HG03571 (cell line): ENCODE measurements at regions not wholly inside any gene's neighbourhood (a gene's known extent, or its start where the extent isn't known, plus 50 kb on each side); places are given as distances from the start of the nearest gene placed in this dataset.

ENCODE experiments used
- ATAC-seq: cut with Tn5 transposase; IDR thresholded peaks from one replicate; pipeline ENCODE4 v1.9.1; 2021; ENCODE audit not compliant: unreplicated experiment

DNA sequence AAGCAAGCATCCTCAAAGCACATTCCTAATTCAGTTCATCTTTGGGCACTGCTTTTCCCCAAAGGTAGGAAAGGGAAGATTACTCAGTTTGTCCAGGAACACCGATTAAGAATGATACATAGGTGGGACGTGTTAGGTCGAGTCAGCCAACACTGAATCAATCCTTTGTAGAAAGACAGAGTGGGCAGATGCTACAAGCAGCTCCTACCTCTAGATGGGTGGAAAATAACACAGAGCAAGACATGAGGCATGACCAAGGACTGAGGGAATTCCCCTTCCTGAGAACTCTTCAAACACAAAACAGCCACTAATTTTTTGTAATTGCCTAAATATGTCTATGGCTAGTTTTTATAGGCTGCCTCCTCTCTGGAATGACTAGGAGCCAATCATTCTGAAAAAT, 331.7 kb downstream of the HNRNPD start:
- ATAC-seq, result no peak

DNA sequence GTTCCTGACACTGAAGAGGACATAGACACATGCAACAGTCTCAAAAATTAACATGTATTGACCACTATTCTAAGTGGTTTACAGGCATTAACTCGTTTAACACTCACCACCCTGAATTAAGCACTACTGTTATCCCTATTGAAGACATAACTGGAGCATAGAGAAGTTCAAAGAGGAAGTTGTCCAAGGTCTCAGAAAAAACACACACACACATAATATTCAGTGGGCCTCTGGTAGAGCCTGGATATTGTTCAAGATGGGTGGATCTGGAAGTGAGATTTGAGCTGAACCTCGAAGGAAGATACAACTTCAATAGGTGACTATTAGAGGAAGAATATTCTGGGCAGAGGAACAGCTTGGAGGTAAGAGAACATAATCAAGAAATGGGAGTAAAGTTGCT, 334.9 kb downstream of the HNRNPD start:
- no peak for ATAC-seq

DNA sequence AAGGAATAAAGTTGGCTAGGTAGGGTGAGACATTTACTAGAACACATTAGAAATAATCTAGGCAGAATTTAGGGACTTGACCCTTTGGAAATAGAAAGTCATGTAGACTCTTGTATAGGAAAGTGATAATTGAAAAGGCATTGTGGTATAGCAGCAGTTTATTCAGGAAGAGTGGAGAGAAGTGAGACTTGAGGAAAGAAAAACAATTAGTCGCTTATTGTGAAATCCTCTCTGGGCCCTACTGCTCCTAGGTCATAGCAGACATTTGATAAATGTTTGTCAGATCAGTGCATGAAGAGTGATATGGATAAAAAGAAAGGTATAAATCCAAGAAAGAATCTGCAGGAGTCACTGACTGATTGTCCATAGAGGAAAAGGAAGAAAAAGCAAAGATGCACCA, 337.6 kb downstream of the HNRNPD start:
- ATAC-seq, result no peak

DNA sequence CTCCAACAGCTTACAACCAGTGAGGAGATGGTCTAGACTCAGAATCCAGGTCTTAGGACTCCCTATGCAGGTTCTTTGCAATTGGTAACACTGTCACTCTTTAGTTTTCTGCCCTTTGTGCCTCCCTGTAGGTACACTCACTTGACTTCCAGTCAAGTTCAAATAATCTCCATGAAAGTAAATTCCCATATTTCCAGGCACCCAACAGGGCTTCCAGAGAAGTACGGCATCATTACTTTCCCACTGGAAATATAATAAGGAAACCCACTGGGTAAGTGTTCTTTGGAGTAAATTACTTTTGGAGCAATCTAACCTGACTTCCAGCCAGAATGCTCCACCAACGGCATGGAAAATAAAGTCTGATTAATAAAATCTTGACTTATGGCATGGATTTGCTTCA, 338.9 kb downstream of the HNRNPD start:
- ATAC-seq, result no peak

DNA sequence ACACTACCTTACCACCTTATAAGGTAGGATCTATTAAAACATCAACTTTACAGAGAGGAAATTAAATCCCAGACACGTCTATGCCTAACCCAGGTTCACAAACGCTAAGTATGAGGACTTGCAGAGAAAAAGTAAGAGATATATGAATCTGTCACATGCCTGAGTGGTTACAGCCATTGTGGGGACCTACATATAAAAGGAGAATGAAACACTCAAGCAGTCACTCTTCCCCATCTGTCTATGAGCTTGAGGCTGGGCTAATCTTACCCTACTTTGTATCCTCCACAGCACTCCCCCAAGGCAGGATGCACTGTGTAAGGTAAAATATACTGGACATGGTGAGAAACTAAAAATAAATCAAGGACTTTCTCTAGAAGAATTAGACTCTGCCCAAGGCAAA, 339.9 kb downstream of the HNRNPD start:
- ATAC-seq, result no peak

DNA sequence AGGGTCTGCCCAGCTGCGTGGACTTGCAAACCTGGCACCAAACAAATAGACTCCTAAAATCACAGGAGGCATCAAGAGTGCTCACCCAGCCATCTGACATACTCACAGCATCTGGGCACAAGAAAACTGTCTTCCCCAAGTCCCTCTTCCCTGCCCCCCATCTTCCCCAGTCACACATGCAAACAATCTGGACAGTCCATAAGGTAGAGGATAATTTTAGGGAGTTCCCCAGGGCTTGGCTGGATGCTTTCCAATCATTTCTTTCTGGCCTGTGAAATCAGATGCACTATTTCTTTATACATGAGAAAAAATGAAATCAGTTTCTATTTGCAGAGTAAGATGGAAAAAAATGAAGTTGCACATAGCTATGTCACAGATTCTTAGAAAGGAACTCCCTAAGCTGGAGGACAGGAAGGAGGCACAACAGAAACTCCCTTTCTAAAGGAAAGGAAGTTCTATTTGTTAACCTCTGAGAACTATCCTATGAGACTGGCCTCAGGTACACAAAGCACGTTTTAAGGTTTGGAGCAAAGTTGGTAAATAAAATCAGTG, 342.3 kb downstream of the HNRNPD start:
- no peak for ATAC-seq

DNA sequence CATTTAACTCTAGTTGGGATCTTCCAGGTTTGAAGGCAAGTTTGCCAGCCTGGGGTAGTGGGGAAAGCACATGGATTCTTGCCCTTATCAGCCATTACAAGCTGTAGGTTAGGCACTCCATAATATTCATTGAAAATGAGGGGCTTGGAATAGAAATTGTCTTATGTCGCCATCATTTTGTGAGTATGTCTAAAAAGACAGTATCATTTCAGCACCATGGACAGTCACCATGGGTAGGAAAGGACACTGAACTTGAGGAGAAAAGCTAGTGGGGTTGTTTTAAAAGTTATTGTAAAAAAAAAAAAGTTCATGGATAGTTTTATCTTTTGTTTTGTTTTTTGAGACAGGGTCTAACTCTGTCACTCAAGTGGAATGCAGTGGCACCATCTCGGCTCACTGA, 356.1 kb downstream of the HNRNPD start:
- no peak for ATAC-seq

DNA sequence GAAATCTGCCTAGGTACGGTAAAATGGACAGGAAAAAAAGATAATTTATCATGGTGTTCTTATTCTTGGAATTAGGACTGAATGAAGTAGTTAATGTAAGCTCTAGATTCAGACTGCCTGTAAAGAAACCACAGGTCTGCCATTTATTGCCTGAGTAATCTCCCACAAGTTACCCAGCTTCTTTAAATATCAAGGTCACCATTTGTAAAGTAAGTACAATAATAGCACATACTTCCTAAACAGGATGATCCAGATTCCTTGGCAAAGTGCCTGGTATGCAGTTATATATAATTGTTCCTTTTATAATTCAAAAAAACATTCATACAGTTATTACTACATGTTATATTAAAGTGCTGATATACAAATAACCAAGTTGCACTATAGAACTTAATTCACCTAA, 368.6 kb downstream of the HNRNPD start:
- no peak for ATAC-seq

DNA sequence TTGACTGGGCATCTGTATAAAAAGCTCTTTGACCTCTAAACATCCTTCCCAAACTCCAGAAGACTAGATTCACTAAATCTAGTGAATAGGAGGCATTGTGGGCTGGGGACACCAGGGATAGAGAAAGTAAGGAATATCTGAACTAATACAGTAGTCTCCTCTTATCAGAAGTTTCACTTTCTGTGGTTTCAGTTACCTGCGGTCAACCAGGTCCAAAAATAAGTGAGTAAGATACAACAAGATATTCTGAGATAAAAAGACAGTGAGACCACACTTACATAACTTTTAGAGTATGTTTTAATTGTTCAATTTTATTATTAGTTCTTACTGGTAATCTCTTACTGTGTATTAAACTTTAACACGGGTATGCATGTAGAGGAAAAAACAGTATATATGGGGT, 376.5 kb downstream of the HNRNPD start:
- no peak for ATAC-seq

DNA sequence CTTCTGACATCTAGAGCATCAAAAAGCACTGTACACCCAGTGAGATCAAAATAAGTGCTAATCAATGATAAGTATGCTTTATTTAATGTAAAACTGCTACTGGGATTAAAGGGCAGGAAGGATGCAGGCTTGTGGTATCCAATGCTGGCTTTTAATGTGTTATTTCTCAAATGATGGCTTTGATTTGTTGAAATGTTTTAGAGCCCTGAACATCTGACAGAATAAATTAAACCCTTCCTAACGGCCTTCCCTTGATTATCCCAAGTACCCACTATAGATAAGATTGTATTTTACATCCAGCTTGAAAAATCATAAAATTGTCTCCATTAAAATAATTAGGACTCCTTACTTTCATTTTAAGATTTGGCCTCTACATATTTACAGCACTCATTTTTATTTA, 382.9 kb downstream of the HNRNPD start:
- no peak for ATAC-seq

DNA sequence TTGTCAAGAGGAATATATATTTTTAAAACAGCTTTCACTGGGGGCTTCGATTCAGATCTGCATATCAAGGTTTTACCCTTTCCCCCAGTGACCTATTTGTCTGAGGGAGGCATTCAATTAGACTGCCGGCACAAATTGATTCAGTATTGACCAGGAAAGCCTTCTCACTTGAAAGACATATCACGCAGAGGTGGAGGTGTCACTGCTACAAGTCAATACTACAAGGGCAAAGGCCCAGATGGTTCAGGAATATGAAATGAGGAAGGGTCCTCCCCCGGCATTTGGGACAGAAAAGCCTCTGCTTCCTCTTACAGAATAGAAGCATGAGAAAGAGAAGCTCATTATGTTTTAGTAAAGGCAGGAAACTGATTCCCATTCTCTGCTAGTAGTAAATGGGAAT, 383.6 kb downstream of the HNRNPD start:
- no peak for ATAC-seq

DNA sequence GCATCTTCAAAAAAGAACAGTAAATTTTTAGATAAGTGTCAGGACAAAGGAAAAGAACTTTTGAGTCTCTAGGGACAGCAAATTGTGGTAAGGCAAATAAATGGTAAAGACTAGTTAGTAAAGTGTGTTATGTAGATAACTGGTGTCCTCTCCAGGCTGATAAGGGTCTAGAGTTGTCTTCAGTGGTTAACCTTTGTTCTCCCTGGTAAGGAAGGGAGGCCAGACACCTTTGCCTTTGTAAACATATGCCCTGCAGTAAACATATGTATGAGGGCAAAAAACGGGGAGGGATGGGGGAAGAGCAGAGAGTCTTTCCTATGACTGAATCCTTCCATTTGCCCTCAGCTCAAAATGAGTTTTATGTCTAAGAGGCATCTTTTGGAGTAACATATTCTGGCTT, 384.6 kb downstream of the HNRNPD start:
- no peak for ATAC-seq

DNA sequence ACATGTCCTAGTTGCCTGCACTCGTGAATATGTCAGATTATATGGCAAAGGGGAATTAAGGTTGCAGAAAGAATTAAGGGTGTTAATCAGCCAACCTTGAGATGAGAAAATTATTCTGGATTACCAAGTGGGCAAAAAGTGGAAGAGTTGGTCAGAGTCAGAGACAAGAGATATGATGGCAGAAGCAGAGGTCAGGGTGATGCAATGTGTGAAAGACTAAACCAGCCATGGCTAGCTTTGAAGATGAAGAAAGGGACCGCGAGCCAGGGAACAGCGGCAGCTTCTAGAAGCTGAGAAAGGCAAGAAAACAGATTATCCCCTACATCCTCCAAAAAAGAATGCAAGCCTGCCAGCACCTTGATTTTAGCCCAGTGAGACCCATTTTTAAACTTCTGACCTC, 385.6 kb downstream of the HNRNPD start:
- ATAC-seq, result no peak

DNA sequence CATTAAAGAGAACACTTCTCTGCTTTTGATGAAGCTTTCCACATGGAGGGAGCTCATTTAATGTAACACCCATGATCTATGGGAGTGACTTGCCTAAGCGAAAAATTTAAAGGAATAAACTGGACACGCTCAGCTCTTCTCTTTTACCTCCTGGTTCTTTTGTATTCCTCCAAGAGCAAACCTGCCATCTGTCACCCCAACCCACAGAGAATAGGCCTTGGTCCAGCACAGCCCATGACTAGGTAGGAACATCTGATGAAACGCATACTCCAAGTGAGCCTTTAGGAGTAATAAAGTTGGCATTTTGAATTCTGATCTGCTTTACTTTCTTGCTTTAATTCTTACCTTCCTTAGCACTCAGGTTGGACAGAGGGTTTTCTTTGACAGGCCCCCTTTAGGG, 389.0 kb downstream of the HNRNPD start:
- ATAC-seq, result no peak

DNA sequence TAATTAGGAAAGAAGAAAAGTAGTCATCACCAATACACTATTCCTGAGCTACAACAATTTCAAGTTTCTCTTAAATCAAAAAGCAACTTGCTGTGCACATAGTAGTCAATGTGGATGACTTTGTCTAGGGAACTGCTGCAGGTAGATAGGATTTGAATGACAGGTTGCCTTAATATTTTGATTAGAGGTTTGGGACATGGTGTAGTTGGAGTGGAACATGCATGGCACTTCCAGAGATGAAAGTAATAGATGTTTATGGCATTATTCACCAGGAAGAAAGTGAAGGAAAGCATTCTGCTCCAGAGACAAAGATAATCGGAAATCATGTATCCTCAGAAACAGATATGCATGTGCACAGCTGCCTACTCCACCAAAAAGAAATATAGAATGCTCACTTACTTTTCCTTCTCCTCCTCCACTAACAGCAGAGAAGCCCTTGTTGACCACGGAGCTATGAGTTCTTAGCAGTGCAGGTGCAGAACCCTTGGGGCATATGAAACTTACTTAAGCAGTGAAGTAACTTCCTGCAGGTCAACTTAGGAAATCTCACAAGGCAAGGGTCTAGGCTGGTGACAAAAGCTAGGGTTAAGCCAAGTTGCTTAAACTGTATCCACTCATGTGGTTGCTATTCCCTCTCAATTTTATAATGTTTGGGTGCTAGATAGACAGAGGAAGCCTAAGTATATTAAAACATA, 390.8 kb downstream of the HNRNPD start:
- ATAC-seq, result no peak

DNA sequence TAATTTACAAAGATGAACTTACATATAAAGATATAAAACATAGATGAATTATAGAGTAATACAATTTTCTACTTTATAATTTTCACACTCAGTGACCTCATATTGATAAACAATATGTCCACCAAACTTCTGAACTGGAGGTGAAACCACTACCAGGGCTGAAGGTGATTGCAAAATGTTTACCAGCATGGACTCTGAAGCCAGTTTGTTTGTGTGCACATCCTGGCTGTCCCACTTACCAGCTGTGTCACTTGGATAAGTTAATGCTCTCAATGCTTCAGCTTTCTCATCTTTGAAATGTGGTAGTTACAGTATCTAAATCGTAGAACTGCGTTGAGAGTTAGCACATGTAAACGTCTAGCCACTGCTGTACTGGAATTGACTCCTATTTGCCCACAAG, 392.6 kb downstream of the HNRNPD start:
- no peak for ATAC-seq

DNA sequence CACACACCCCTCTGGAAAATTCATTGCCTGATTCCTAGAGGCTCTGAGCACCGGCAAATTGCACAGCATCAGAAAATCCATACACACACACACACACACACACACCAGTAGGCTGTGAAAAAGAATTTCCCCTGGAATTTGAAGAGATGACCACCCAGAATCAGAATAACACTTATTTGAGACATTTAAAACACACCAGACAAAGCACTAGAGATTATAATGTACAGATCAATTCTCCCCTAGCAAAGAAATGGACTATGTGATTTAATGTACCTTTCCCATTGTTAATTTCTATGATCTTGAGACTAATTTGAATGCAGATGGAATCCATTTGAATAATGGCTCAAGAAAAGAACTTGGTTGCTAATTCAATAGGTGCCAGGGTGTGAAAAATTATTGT, 399.3 kb downstream of the HNRNPD start:
- no peak for ATAC-seq

DNA sequence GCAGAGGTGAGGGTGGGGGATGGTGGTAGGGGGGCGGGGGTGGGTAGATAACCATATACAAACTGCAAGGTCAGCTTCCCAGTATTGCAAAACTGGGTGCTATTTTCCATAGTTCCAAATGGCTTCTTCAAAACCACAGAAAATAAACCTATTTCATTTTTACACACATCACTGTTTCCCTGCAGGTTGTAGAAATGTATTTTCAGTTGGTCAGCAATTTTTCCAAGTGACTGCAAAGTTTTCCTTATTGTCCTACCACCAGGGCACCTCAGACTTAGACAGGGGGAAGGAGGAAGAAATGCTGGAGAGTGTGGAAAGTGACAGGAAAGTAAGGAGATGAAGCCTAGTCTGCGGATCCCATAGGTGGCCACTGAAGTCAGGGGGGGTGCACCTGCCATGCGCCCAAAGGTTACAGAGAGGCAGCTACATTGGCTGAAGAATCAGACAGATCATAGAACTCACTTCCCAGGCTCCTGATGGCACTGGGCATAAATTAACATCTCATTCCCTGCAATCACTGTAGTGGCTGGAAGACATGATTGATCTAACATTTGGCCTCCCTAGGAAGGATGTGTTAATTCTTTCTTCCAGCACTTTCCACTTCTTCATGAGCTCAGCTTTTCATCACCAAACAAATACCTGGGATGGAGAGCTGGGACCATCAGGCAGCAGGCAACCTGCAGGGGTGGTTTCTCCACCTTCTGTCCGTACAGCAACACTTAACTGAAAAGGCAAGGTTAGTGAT, 402.0 kb downstream of the HNRNPD start:
- no peak for ATAC-seq

DNA sequence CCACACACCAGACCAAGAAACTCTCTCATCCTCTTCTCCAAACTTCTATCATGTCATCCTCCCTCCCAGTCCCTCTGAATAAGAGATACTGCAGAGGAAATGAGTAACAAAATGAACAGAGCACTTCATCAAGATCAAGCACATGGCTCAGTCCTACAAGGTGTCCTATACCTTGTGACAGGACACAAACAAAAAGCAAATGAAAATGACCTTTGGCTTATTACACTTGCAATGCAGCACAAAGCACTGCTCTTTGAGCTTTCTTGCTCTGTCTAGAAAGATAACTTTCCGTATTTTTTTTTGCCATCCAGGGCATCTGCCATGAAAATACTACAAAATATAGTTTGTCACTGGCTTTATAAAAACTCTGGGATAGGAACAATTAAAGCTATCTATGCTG, 402.7 kb downstream of the HNRNPD start:
- no peak for ATAC-seq

DNA sequence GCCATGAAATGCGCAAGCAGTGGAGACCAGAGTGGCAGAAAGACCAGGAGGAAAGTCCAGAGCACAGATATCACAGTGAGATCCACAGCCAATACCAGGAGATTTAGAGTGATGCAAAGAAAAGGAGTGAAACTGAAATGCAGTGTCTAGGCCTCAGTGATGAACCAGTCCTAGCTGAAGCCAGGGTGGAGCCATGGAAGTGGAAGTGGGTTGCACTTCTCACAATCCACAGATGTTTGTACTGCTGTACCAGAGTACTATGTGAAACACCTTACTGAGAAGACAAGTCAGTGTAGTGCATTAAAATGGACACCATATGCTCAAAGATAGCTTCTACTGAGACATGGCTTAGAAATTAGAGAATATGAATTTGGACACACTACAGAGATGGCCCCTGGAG, 403.3 kb downstream of the HNRNPD start:
- no peak for ATAC-seq

DNA sequence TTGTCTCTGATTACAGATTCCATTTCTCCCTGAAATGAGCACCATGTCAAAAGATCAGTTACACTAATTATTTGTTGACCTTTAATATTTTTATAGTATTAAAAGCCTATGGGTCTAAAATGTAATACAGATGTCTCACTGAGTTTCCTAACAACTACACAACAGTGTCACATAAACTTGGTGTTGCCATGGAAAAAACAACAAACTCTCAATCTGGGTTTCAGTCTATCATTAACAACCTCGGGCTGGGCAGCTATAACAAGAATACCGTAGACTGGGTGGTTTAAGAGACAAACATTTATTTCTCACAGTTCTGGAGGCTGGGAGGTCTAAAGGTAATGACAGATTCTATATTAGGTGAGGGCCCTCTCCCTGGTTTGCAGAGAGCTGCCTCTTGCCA, 407.1 kb downstream of the HNRNPD start:
- no peak for ATAC-seq

DNA sequence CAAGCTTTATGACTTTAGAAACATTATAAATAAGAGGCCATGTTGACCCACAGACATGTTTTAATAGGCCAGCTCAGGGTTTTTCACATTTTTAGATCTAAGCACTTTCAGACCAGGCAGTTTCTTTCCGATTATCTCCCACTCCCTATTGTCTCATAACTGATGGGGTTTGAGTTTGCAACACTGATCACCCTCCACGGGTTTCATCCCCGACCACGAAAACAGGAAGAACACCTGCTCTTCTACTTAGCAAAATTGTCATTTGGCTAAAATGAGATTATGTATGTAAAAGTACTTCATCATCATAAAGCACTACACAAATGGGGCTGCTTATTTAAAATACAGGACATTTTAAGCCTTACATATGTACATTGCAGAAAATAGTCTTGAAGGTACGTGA, 407.9 kb downstream of the HNRNPD start:
- no peak for ATAC-seq

DNA sequence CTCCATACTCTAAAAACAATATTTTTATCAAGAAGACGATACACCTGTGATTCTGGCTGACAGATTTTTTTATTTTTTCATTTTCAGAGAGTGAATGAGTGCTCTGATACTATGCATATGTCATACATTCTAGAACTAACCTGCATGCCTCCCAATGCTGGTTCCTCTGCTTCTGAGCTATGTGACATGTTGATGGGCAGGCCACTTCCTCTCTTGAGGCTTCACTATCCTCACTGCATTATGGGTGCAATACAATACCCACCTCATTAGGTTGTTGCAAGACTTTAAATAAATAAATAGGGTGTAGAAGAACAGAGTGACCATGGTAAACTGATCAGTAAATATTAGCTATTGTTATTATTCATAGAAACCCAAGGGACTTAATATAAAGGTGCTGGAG, 408.3 kb downstream of the HNRNPD start:
- ATAC-seq, result no peak
